GM19023 (cell line): ENCODE measurements at regions not wholly inside any gene's neighbourhood (a gene's known extent, or its start where the extent isn't known, plus 50 kb on each side); places are given as distances from the start of the nearest gene placed in this dataset.
"Not testable (repeated sequence)": the region's sequence is repeated elsewhere in the genome, so short reads cannot be mapped to it uniquely, and the experiment has no call there.

Source experiments
- ATAC-seq: cut with Tn5 transposase; IDR thresholded peaks from one replicate; pipeline ENCODE4 v1.9.1; 2021; ENCODE audit warnings: mild to moderate bottlenecking, moderate library complexity; ENCODE audit not compliant: unreplicated experiment

GRCh38 chr2:184402381-184402780, 195.9 kb upstream of the ZNF804A start:
- ATAC-seq, result no peak

GRCh38 chr2:184407041-184407630, 191.2 kb upstream of the ZNF804A start:
- not testable (repeated sequence) for ATAC-seq

- no peak for ATAC-seq
These were observed 188.2 kb upstream of the ZNF804A start for GRCh38 chr2:184410160-184410559.

- no peak for ATAC-seq
These were observed 185.1 kb upstream of the ZNF804A start for GRCh38 chr2:184413221-184413620.

- ATAC-seq, result no peak
These were observed 184.6 kb upstream of the ZNF804A start for GRCh38 chr2:184413671-184414229.

GRCh38 chr2:184416146-184416913, 182.0 kb upstream of the ZNF804A start:
- ATAC-seq, result no peak

- ATAC-seq, result no peak
These were observed 178.6 kb upstream of the ZNF804A start for GRCh38 chr2:184419744-184420143.

GRCh38 chr2:184421456-184421855, 176.9 kb upstream of the ZNF804A start:
- ATAC-seq, result not testable (repeated sequence)

GRCh38 chr2:184425083-184425482, 173.2 kb upstream of the ZNF804A start:
- no peak for ATAC-seq

- ATAC-seq, result peak; percentile 99
These were observed 154.1 kb upstream of the ZNF804A start for GRCh38 chr2:184444217-184444616.

GRCh38 chr2:184444623-184445223, 153.6 kb upstream of the ZNF804A start:
- ATAC-seq, result peak; percentile 35

- ATAC-seq, result no peak
These were observed 148.6 kb upstream of the ZNF804A start for GRCh38 chr2:184449760-184450159.

GRCh38 chr2:184452907-184453306, 145.4 kb upstream of the ZNF804A start:
- ATAC-seq, result no peak

GRCh38 chr2:184455624-184456023, 142.7 kb upstream of the ZNF804A start:
- no peak for ATAC-seq

GRCh38 chr2:184456693-184457092, 141.6 kb upstream of the ZNF804A start:
- ATAC-seq, result not testable (repeated sequence)

GRCh38 chr2:184463102-184463865, 135.0 kb upstream of the ZNF804A start:
- peak; percentile 65 for ATAC-seq

GRCh38 chr2:184463866-184464248, 134.5 kb upstream of the ZNF804A start:
- ATAC-seq, result no peak

GRCh38 chr2:184468826-184469225, 129.5 kb upstream of the ZNF804A start:
- ATAC-seq, result no peak

- ATAC-seq, result no peak
These were observed 125.8 kb upstream of the ZNF804A start for GRCh38 chr2:184472481-184472880.

- no peak for ATAC-seq
These were observed 116.5 kb upstream of the ZNF804A start for GRCh38 chr2:184481865-184482264.

GRCh38 chr2:184498936-184499335, 99.4 kb upstream of the ZNF804A start:
- no peak for ATAC-seq
